Activated CD8-positive, alpha-beta T cell treated with anti-CD3 and anti-CD28 coated beads for 36 hours (primary cell): ENCODE measurements at regions not wholly inside any gene's neighbourhood (a gene's known extent, or its start where the extent isn't known, plus 50 kb on each side); places are given as distances from the start of the nearest gene placed in this dataset.

ENCODE experiments used
- ATAC-seq: fragments of 200-7000 bp; cut with Tn5 transposase; one replicate; pipeline ENCODE4 v1.10.0; 2021; ENCODE audit warnings: mild to moderate bottlenecking, moderate library complexity
- CTCF ChIA-PET: fragments of 350-600 bp; sonication (Branson Sonifier 250); formaldehyde crosslinking; loops from one replicate; lab custom pipeline; 2021; ENCODE audit warnings: antibody characterized with exemption; lab: Charles Lee
- POLR2A ChIA-PET: fragments of 350-600 bp; sonication (Branson Sonifier 250); formaldehyde crosslinking; loops from one replicate; lab custom pipeline; 2021; ENCODE audit warnings: antibody characterized with exemption; lab: Charles Lee
- DNase-seq: peaks from one replicate; pipeline ENCODE4 v3.0.0-alpha.2; 2020
- H3K27ac Mint-ChIP-seq: one replicate; pipeline ENCODE4 v1.8.0; 2021; ENCODE audit warnings: mild to moderate bottlenecking, mixed read lengths
- H3K27me3 Mint-ChIP-seq: one replicate; pipeline ENCODE4 v1.8.0; 2021; ENCODE audit warnings: mixed read lengths
- H3K36me3 Mint-ChIP-seq: one replicate; pipeline ENCODE4 v1.8.0; 2021; ENCODE audit warnings: low read depth, mixed read lengths
- H3K4me1 Mint-ChIP-seq: one replicate; pipeline ENCODE4 v1.8.0; 2021; ENCODE audit warnings: low read depth, mixed read lengths
- H3K4me3 Mint-ChIP-seq: one replicate; pipeline ENCODE4 v1.8.0; 2021; ENCODE audit warnings: mild to moderate bottlenecking, moderate library complexity, mixed read lengths
- H3K9me3 Mint-ChIP-seq: one replicate; pipeline ENCODE4 v1.8.0; 2021; ENCODE audit warnings: mixed read lengths
- CTCF ChIP-seq: fragments of 200-600 bp; IDR thresholded peaks from one replicate; pipeline ENCODE4 v1.8.0; 2022; ENCODE audit warnings: antibody characterized with exemption, mild to moderate bottlenecking
- intact Hi-C: fragments of 100-400 bp; cut with micrococcal nuclease; formaldehyde crosslinking; loops from one replicate; pipeline ENCODE4 v1.10.0; 2022

- peaks cover 3% of the 10 kb centered on the region for H3K27me3 Mint-ChIP-seq
- no peak overlapping the region for H3K4me3 Mint-ChIP-seq
- DNase-seq: no peak
- no peak for TF ChIP-seq CTCF
- ATAC-seq: peak; percentile 27
- POLR2A ChIA-PET: no interaction called here
- no peaks in the 10 kb centered on the region for H3K9me3 Mint-ChIP-seq
- CTCF ChIA-PET: interaction anchor here (1.8 kb wide), 1 partner anchor 10 kb away, joined by 4 read pairs; no protein-coding TSS in a partner anchor
- intact Hi-C loops: no loop called here
- H3K36me3 Mint-ChIP-seq: no peaks in the 10 kb centered on the region
- peaks cover 6% of the 10 kb centered on the region for H3K4me1 Mint-ChIP-seq
- H3K27ac Mint-ChIP-seq: no peak overlapping the region
Measured at GRCh38 chr2:236871500-236872001, 214.1 kb upstream of the COPS8 start.

- no peaks in the 10 kb centered on the region for H3K36me3 Mint-ChIP-seq
- no peaks in the 10 kb centered on the region for H3K9me3 Mint-ChIP-seq
- no peak overlapping the region for H3K27ac Mint-ChIP-seq
- ATAC-seq (no peak), DNase-seq (no peak)
- ChIA-PET POLR2A (no interaction called here), CTCF (interaction anchor here (1.8 kb wide), 1 partner anchor 10 kb away, joined by 4 read pairs; no protein-coding TSS in a partner anchor)
- no peak for TF ChIP-seq CTCF
- H3K4me1 Mint-ChIP-seq: peaks cover 6% of the 10 kb centered on the region
- no peak overlapping the region for H3K4me3 Mint-ChIP-seq
- intact Hi-C loops: no loop called here
- peaks cover 3% of the 10 kb centered on the region for H3K27me3 Mint-ChIP-seq
Measured at GRCh38 chr2:236872015-236872414, 213.7 kb upstream of the COPS8 start.

GRCh38 chr2:236872981-236873380 is 212.7 kb upstream of the COPS8 start:
- ChIA-PET CTCF (interaction anchor here (1.8 kb wide), 1 partner anchor 11 kb away, joined by 4 read pairs; no protein-coding TSS in a partner anchor), POLR2A (no interaction called here)
- no peak for ATAC-seq
- peaks cover 6% of the 10 kb centered on the region for H3K4me1 Mint-ChIP-seq
- TF ChIP-seq CTCF: no peak
- DNase-seq: no peak
- intact Hi-C loops: no loop called here
- H3K27me3 Mint-ChIP-seq: peaks cover 3% of the 10 kb centered on the region
- no peaks in the 10 kb centered on the region for H3K9me3 Mint-ChIP-seq
- no peaks in the 10 kb centered on the region for H3K36me3 Mint-ChIP-seq
- no peak overlapping the region for H3K27ac Mint-ChIP-seq
- no peak overlapping the region for H3K4me3 Mint-ChIP-seq

- DNase-seq: no peak
- ChIA-PET POLR2A (no interaction called here), CTCF (interaction anchor here (1.8 kb wide), 1 partner anchor 12 kb away, joined by 4 read pairs; no protein-coding TSS in a partner anchor)
- Mint-ChIP-seq H3K4me1 (peaks cover 6% of the 10 kb centered on the region), H3K27me3 (peaks cover 3% of the 10 kb centered on the region), H3K27ac (no peak overlapping the region), H3K36me3 (no peaks in the 10 kb centered on the region), H3K4me3 (no peak overlapping the region), H3K9me3 (no peaks in the 10 kb centered on the region)
- no peak for TF ChIP-seq CTCF
- intact Hi-C loops: no loop called here
- no peak for ATAC-seq
Measured at GRCh38 chr2:236873636-236874035, 212.1 kb upstream of the COPS8 start.

- ChIA-PET POLR2A (no interaction called here), CTCF (no interaction called here)
- peaks cover 3% of the 10 kb centered on the region for H3K27me3 Mint-ChIP-seq
- H3K27ac Mint-ChIP-seq: no peak overlapping the region
- no peak overlapping the region for H3K4me3 Mint-ChIP-seq
- no peaks in the 10 kb centered on the region for H3K36me3 Mint-ChIP-seq
- no peak for TF ChIP-seq CTCF
- ATAC-seq (no peak), DNase-seq (no peak)
- H3K9me3 Mint-ChIP-seq: no peaks in the 10 kb centered on the region
- H3K4me1 Mint-ChIP-seq: peaks cover 6% of the 10 kb centered on the region
- intact Hi-C loops: no loop called here
Measured at GRCh38 chr2:236874866-236875481, 210.7 kb upstream of the COPS8 start.
